ENCODE measurements at regions not wholly inside any gene's neighbourhood (a gene's known extent, or its start where the extent isn't known, plus 50 kb on each side); places are given as distances from the start of the nearest gene placed in this dataset.

DNA sequence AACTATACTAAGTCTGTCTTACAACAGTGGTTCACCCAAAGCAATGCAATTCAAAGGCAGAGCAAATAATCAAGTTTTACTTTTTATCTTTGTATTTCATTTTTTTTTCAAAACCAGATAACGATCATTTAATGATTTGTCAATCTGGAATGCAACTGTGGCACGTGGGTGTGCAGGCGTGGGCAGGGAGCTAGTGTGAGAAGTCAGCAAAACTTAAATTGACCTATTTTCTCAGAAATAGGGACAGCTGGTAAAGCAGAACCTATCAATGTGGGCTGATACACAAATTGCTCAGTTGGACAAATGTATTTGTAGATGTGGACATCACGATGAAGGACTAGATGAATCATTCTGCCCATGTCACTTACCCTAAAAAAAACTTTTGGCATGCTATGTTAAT lies 105.6 kb downstream of the CBLL2 start:
- intact Hi-C loops (cut with DNase I) = no loop called here
- no peaks in the 10 kb centered on the region for H3K27me3 ChIP-seq (replicated peaks; ENCODE audit: insufficient read depth)
- TF ChIP-seq POLR2A (IDR thresholded peaks at IDR 0.05) (no peak), POLR2AphosphoS5 (IDR thresholded peaks at IDR 0.05) (no peak)
- TF ChIP-seq, protein P1, sequence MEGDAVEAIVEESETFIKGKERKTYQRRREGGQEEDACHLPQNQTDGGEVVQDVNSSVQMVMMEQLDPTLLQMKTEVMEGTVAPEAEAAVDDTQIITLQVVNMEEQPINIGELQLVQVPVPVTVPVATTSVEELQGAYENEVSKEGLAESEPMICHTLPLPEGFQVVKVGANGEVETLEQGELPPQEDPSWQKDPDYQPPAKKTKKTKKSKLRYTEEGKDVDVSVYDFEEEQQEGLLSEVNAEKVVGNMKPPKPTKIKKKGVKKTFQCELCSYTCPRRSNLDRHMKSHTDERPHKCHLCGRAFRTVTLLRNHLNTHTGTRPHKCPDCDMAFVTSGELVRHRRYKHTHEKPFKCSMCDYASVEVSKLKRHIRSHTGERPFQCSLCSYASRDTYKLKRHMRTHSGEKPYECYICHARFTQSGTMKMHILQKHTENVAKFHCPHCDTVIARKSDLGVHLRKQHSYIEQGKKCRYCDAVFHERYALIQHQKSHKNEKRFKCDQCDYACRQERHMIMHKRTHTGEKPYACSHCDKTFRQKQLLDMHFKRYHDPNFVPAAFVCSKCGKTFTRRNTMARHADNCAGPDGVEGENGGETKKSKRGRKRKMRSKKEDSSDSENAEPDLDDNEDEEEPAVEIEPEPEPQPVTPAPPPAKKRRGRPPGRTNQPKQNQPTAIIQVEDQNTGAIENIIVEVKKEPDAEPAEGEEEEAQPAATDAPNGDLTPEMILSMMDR (IDR thresholded peaks at IDR 0.05) = no peak
- H3K27ac ChIP-seq = no peak overlapping the region
- no peaks in the 10 kb centered on the region for H3K4me1 ChIP-seq (replicated peaks)
- no peak overlapping the region for H3K4me3 ChIP-seq
- no peaks in the 10 kb centered on the region for H3K9me3 ChIP-seq
- H3K36me3 ChIP-seq = no peaks in the 10 kb centered on the region
- DNase-seq (ENCODE audit: low spot score) = no peak
- WGBS = 51% methylated on average over 4 of the region's 4 CpGs

DNA sequence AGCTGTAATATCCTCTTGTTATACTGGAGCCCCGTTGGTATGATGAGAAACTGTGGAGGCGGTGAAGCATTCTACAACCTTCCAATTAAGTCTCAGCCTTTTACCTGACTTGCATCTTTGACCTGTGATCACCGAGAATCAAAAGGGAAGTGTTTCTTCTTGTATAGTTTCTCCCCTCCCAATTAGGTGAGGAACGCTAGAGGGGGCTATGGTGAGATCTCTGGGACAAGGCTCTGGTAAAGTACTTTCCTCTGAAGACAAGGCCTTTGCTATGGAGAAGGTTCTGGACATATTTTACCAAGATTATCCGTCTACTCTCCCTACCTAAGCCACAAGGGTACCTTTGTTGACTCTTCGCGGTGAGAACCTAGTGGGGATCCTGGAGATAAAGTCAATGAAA lies 111.3 kb downstream of the CBLL2 start:
- intact Hi-C loops (cut with DNase I) = no loop called here

DNA sequence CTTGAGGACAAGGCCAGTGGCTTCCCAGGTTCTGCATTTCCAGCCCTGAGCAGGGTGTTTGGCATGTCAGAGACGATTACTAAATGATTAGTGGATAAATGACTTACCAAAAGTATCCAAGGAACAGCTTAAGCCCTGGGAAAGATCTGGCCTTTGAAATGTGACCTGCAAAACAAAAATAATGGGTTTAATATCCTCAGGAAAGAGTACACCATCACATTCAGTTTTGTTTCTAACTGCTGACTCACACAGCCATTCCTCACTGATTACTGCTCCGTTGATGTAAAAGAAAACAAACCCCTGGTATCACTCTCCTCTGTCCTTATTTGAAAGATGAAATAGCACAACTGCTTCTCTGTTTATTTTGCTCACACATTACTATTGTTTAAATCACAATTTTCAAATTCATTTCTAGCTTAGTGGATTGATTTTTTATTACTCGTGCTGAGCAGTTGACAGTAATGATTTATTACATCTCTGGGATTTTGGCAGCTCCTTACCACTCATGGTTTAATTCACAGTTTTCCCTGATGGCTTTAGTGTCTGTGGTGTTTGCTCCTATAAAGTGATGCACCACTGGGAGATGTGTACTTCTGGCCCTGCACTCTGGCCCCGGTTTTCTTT lies 117.0 kb downstream of the CBLL2 start:
- Histone ChIP-seq H3K4me3 (no peak overlapping the region), H3K4me1 (replicated peaks) (no peaks in the 10 kb centered on the region), H3K36me3 (no peaks in the 10 kb centered on the region), H3K9me3 (no peaks in the 10 kb centered on the region), H3K27ac (no peak overlapping the region), H3K27me3 (replicated peaks; ENCODE audit: insufficient read depth) (no peaks in the 10 kb centered on the region)
- DNase-seq (ENCODE audit: low spot score) = no peak
- TF ChIP-seq, protein P1 (IDR thresholded peaks at IDR 0.05) = no peak
- TF ChIP-seq POLR2AphosphoS5 (IDR thresholded peaks at IDR 0.05) (no peak), POLR2A (IDR thresholded peaks at IDR 0.05) (no peak)
- WGBS = 20% methylated on average over 4 of the region's 4 CpGs
- intact Hi-C loops (cut with DNase I) = no loop called here

More for the DNA sequence above, 111.3 kb downstream of the CBLL2 start:
- WGBS = 81% methylated on average over 7 of the region's 7 CpGs
- Histone ChIP-seq H3K4me1 (replicated peaks) (no peaks in the 10 kb centered on the region), H3K9me3 (no peaks in the 10 kb centered on the region), H3K27me3 (replicated peaks; ENCODE audit: insufficient read depth) (no peaks in the 10 kb centered on the region), H3K4me3 (no peak overlapping the region), H3K36me3 (no peaks in the 10 kb centered on the region), H3K27ac (no peak overlapping the region)
- no peak for DNase-seq (ENCODE audit: low spot score)
- TF ChIP-seq POLR2AphosphoS5 (IDR thresholded peaks at IDR 0.05) = no peak
- TF ChIP-seq POLR2A (IDR thresholded peaks at IDR 0.05) = no peak
- TF ChIP-seq, protein P1 (IDR thresholded peaks at IDR 0.05) = no peak

DNA sequence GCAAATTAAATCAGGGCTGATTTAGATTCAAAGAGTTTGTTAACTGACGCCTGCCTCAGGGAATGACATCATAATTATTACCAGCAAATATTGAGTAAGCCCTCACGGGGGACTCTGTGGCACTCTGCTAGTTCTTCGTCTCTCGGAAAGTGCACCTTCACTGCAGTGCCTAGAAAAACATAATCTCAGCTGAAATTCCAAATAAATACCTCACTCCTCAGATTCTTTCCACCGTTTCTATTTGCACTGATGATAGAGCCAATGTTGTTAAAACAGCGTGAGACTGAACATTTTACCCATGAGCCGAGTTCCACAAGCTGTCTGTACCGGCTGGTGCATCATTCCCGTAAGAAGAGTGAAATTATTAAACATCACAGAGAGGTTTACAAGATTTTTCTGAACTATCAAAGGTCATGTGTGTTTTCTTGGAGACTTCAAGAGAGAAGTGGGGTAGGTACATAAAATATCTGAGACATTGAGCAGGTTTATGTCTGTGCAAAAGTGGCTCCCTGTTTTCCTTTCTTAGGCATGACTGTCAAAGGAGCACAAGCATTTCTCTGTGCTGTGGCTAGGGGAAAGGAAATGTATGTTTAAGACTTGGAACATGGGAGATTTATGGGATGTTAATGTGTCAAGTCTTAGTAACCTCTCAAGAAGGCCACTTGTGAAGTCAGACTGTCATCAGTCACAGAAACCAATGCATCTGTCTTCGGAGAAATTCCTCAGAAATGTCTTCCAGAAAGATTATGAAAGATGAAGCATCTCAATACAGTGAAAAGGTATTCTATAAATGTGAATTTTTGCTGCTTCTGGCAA lies 119.6 kb downstream of the CBLL2 start:
- intact Hi-C loops (cut with DNase I) = no loop called here
- DNase-seq (ENCODE audit: low spot score) = no peak
- 37% methylated on average over 10 of the region's 10 CpGs for WGBS
- H3K4me3 ChIP-seq = no peak overlapping the region
- no peaks in the 10 kb centered on the region for H3K36me3 ChIP-seq
- no peaks in the 10 kb centered on the region for H3K9me3 ChIP-seq
- H3K4me1 ChIP-seq (replicated peaks) = no peaks in the 10 kb centered on the region
- H3K27ac ChIP-seq = no peak overlapping the region
- no peaks in the 10 kb centered on the region for H3K27me3 ChIP-seq (replicated peaks; ENCODE audit: insufficient read depth)
- TF ChIP-seq POLR2A (IDR thresholded peaks at IDR 0.05) (no peak), POLR2AphosphoS5 (IDR thresholded peaks at IDR 0.05) (no peak)
- TF ChIP-seq, protein P1 (IDR thresholded peaks at IDR 0.05) = no peak

DNA sequence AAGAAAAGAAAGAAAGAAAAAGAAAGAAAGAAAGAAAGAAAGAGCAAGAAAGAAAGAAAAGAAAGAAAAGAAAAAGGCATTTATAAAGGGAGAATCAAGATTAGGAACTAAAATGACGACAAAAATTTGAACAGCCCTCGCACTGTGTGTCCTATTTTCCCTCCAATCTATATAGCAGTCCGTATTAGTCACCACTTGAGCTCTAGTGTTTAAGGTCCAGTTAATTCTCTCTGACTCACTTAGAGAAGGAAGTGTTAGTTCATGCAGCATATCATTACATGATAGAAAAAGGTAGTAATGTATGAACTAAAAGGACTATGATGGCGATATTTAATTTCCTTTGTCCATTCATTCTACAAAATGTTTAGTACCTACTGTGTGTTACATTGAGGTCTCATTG lies 122.7 kb downstream of the CBLL2 start:
- Histone ChIP-seq H3K27ac (no peak overlapping the region), H3K9me3 (no peaks in the 10 kb centered on the region), H3K27me3 (replicated peaks; ENCODE audit: insufficient read depth) (no peaks in the 10 kb centered on the region), H3K4me1 (replicated peaks) (no peaks in the 10 kb centered on the region), H3K4me3 (no peak overlapping the region), H3K36me3 (no peaks in the 10 kb centered on the region)
- TF ChIP-seq POLR2A (IDR thresholded peaks at IDR 0.05) (no peak), POLR2AphosphoS5 (IDR thresholded peaks at IDR 0.05) (no peak)
- TF ChIP-seq, protein P1 (IDR thresholded peaks at IDR 0.05) = no peak
- DNase-seq (ENCODE audit: low spot score) = no peak
- 95% methylated on average over 4 of the region's 4 CpGs for WGBS
- intact Hi-C loops (cut with DNase I) = no loop called here

Measured in prostate gland (tissue), 2 donors.